ENCODE measurements at regions not wholly inside any gene's neighbourhood (a gene's known extent, or its start where the extent isn't known, plus 50 kb on each side); places are given as distances from the start of the nearest gene placed in this dataset.

DNA sequence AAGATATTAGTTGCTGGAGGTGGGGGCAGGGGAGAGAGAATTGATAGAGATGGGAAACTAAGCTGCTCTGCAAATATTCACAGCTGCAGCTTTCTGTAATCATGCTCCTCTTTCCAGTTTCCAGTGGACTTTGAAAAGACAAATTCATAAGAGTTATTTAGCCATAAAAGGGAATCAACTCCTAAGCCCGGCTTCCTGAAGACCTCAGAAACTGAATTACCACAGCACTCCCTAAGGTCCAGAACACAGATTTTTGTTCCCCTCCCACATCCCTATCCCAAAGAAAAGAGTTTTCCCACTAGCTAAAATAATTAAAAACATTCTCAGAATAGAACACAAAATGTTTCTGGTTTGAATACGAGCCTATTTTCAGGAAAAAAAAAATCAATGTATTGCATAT is 871.8 kb upstream of the NR2F2 start:
- no peak overlapping the region for H2AFZ ChIP-seq
- H3K9me3 Mint-ChIP-seq, result no peaks in the 10 kb centered on the region
- H3K4me1 Mint-ChIP-seq, result peaks cover 18% of the 10 kb centered on the region
- H3K27me3 ChIP-seq (ENCODE audit: insufficient read depth), result no peaks in the 10 kb centered on the region
- H3K9me2 ChIP-seq (ENCODE audit: insufficient read depth), result no peaks in the 10 kb centered on the region
- ATAC-seq (no peak), DNase-seq (ENCODE audit: low spot score) (no peak)
- H3K27ac ChIP-seq (ENCODE audit: low read depth), result no peak overlapping the region
- no peaks in the 10 kb centered on the region for H3K36me3 Mint-ChIP-seq (ENCODE audit: low read depth)
- H3K27ac Mint-ChIP-seq, result no peak overlapping the region
- H3K4me3 ChIP-seq, result no peak overlapping the region
- peaks cover 12% of the 10 kb centered on the region for H3K4me1 ChIP-seq (ENCODE audit: insufficient read depth)
- no peak overlapping the region for H3K4me2 ChIP-seq
- no peak for TF ChIP-seq CREB1 (CRISPR knock-in tag; IDR thresholded peaks at IDR 0.05; ENCODE audit: low read depth)
- H3K4me3 Mint-ChIP-seq, result no peak overlapping the region
- no peaks in the 10 kb centered on the region for H3K79me2 ChIP-seq (replicated peaks; ENCODE audit: insufficient read depth)
- H4K20me1 ChIP-seq (replicated peaks; ENCODE audit: insufficient read depth), result no peaks in the 10 kb centered on the region
- no peaks in the 10 kb centered on the region for H3K27me3 Mint-ChIP-seq (ENCODE audit: insufficient read depth, low read depth, poor library complexity)
- H3F3A ChIP-seq (replicated peaks; ENCODE audit: low read depth), result no peaks in the 10 kb centered on the region
- H3K36me3 ChIP-seq (ENCODE audit: insufficient read depth), result no peaks in the 10 kb centered on the region

DNA sequence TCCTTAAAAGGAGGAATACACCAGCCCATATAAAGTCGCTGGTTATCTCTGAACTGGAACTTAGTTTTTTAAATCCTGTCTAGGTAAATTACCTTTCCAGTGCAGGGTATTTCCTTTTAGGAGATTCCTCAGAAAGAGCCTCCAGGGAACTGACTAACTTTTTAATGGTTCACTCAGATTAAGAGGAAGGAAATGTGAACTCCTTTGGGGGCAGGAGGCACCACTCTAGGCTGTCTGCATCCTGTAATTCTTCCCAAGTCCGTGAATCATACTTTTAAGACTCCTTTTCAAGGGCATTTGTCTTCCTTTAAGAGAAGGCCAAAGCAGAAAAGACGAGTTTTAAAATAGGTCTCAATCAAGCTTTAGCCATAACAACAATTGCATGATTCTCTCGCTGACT is 871.2 kb upstream of the NR2F2 start:
- peaks cover 12% of the 10 kb centered on the region for H3K4me1 ChIP-seq (ENCODE audit: insufficient read depth)
- no peak for DNase-seq (ENCODE audit: low spot score)
- Mint-ChIP-seq H3K4me3 (no peak overlapping the region), H3K27me3 (ENCODE audit: insufficient read depth, low read depth, poor library complexity) (no peaks in the 10 kb centered on the region), H3K27ac (no peak overlapping the region), H3K9me3 (no peaks in the 10 kb centered on the region), H3K4me1 (peaks cover 18% of the 10 kb centered on the region), H3K36me3 (ENCODE audit: low read depth) (no peaks in the 10 kb centered on the region)
- no peak overlapping the region for H3K4me2 ChIP-seq
- H3K36me3 ChIP-seq (ENCODE audit: insufficient read depth), result no peaks in the 10 kb centered on the region
- H3K27ac ChIP-seq (ENCODE audit: low read depth), result no peak overlapping the region
- no peak overlapping the region for H3K4me3 ChIP-seq
- no peaks in the 10 kb centered on the region for H3F3A ChIP-seq (replicated peaks; ENCODE audit: low read depth)
- H2AFZ ChIP-seq, result peak overlapping the region; percentile 60
- no peaks in the 10 kb centered on the region for H3K27me3 ChIP-seq (ENCODE audit: insufficient read depth)
- no peak for TF ChIP-seq ZNF114 (CRISPR knock-in tag; IDR thresholded peaks at IDR 0.05)
- ATAC-seq, result no peak
- H3K9me2 ChIP-seq (ENCODE audit: insufficient read depth), result no peaks in the 10 kb centered on the region
- no peaks in the 10 kb centered on the region for H4K20me1 ChIP-seq (replicated peaks; ENCODE audit: insufficient read depth)
- H3K79me2 ChIP-seq (replicated peaks; ENCODE audit: insufficient read depth), result no peaks in the 10 kb centered on the region

DNA sequence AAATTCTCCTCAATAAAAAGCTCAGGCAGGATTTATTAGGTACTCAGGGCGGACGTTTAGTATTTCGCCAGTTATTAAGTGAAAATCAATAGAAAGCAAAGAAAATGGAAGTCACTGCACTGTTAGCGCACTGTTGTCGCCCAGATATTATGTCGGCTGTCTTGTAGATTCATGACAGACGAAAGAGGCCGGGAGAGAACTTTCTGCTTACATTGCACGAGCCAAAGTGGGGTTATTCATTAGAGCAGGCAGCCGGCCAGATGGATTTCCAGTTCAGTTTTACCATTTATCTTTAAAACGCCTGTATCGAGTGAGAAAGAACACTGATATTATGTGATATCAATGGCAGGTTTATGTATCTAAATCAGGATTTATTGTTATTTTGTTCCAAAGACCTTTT is 866.0 kb upstream of the NR2F2 start:
- H3K36me3 Mint-ChIP-seq (ENCODE audit: low read depth), result no peaks in the 10 kb centered on the region
- Histone ChIP-seq H3F3A (replicated peaks; ENCODE audit: low read depth) (no peaks in the 10 kb centered on the region), H3K4me3 (no peak overlapping the region), H3K4me1 (ENCODE audit: insufficient read depth) (no peaks in the 10 kb centered on the region; the same call in 1 of the 2 replicates), H3K27ac (ENCODE audit: low read depth) (no peak overlapping the region), H3K79me2 (replicated peaks; ENCODE audit: insufficient read depth) (no peaks in the 10 kb centered on the region), H3K4me2 (no peak overlapping the region), H3K9me2 (ENCODE audit: insufficient read depth) (no peaks in the 10 kb centered on the region), H3K36me3 (ENCODE audit: insufficient read depth) (no peaks in the 10 kb centered on the region), H2AFZ (no peak overlapping the region), H3K27me3 (ENCODE audit: insufficient read depth) (no peaks in the 10 kb centered on the region), H4K20me1 (replicated peaks; ENCODE audit: insufficient read depth) (no peaks in the 10 kb centered on the region)
- DNase-seq (ENCODE audit: low spot score) (no peak), ATAC-seq (no peak)
- H3K27ac Mint-ChIP-seq, result no peak overlapping the region
- H3K9me3 Mint-ChIP-seq, result no peaks in the 10 kb centered on the region
- H3K27me3 Mint-ChIP-seq (ENCODE audit: insufficient read depth, low read depth, poor library complexity), result peaks cover 4% of the 10 kb centered on the region
- H3K4me3 Mint-ChIP-seq, result no peak overlapping the region
- peaks cover 6% of the 10 kb centered on the region for H3K4me1 Mint-ChIP-seq
- TF ChIP-seq EZH2 (IDR thresholded peaks at IDR 0.05; ENCODE audit: low read depth, unreplicated experiment) (no peak), JUNB (IDR thresholded peaks at IDR 0.05; ENCODE audit: unreplicated experiment) (no peak), NANOG (IDR thresholded peaks at IDR 0.05; ENCODE audit: borderline replicate concordance) (no peak), CREB1 (CRISPR knock-in tag; IDR thresholded peaks at IDR 0.05; ENCODE audit: low read depth) (no peak), EZH2phosphoT487 (IDR thresholded peaks at IDR 0.05; ENCODE audit: unreplicated experiment) (no peak), POLR2AphosphoS5 (IDR thresholded peaks at IDR 0.05; ENCODE audit: low read depth) (no peak), ZNF331 (CRISPR knock-in tag; IDR thresholded peaks at IDR 0.05; ENCODE audit: low read depth) (no peak), STAT1 (IDR thresholded peaks at IDR 0.05; ENCODE audit: unreplicated experiment) (no peak), ZNF114 (CRISPR knock-in tag; IDR thresholded peaks at IDR 0.05) (no peak)
- TF ChIP-seq, protein P1, sequence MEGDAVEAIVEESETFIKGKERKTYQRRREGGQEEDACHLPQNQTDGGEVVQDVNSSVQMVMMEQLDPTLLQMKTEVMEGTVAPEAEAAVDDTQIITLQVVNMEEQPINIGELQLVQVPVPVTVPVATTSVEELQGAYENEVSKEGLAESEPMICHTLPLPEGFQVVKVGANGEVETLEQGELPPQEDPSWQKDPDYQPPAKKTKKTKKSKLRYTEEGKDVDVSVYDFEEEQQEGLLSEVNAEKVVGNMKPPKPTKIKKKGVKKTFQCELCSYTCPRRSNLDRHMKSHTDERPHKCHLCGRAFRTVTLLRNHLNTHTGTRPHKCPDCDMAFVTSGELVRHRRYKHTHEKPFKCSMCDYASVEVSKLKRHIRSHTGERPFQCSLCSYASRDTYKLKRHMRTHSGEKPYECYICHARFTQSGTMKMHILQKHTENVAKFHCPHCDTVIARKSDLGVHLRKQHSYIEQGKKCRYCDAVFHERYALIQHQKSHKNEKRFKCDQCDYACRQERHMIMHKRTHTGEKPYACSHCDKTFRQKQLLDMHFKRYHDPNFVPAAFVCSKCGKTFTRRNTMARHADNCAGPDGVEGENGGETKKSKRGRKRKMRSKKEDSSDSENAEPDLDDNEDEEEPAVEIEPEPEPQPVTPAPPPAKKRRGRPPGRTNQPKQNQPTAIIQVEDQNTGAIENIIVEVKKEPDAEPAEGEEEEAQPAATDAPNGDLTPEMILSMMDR (conservative IDR thresholded peaks at IDR 0.05; ENCODE audit: low read depth in 2 of 2), result no peak
- TF ChIP-seq, protein P2, sequence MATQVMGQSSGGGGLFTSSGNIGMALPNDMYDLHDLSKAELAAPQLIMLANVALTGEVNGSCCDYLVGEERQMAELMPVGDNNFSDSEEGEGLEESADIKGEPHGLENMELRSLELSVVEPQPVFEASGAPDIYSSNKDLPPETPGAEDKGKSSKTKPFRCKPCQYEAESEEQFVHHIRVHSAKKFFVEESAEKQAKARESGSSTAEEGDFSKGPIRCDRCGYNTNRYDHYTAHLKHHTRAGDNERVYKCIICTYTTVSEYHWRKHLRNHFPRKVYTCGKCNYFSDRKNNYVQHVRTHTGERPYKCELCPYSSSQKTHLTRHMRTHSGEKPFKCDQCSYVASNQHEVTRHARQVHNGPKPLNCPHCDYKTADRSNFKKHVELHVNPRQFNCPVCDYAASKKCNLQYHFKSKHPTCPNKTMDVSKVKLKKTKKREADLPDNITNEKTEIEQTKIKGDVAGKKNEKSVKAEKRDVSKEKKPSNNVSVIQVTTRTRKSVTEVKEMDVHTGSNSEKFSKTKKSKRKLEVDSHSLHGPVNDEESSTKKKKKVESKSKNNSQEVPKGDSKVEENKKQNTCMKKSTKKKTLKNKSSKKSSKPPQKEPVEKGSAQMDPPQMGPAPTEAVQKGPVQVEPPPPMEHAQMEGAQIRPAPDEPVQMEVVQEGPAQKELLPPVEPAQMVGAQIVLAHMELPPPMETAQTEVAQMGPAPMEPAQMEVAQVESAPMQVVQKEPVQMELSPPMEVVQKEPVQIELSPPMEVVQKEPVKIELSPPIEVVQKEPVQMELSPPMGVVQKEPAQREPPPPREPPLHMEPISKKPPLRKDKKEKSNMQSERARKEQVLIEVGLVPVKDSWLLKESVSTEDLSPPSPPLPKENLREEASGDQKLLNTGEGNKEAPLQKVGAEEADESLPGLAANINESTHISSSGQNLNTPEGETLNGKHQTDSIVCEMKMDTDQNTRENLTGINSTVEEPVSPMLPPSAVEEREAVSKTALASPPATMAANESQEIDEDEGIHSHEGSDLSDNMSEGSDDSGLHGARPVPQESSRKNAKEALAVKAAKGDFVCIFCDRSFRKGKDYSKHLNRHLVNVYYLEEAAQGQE (IDR thresholded peaks at IDR 0.05; ENCODE audit: unreplicated experiment), result no peak
